DMS114 treated with DMSO at 0.1 percent for 48 hours (cell line): ENCODE measurements at regions not wholly inside any gene's neighbourhood (a gene's known extent, or its start where the extent isn't known, plus 50 kb on each side); places are given as distances from the start of the nearest gene placed in this dataset.

Experiments used
- DNase-seq: peaks from one replicate; lab custom pipeline; 2025; ENCODE audit not compliant: unreplicated experiment; lab: John Stamatoyannopoulos, UW

DNA sequence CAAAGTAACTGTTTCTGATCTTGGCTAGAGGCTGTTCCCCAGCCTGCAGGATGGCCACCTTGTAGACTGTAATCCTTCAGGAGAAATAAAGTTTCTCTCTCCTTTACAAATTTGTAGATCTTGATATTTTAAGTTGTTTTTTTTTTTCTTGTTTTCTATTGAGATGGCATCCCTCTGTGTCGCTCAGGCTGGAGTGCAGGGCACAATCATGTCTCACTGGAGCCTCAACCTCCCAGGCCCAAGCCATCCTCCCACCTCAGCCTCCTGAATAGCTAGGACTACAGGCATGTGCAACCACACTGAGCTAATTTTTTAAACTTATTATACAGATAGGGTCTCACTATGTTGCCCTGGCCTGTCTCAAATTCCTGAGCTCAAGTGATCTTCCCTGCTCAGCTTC lies 389.8 kb upstream of the LRRC4C start:
- DNase-seq: no peak

DNA sequence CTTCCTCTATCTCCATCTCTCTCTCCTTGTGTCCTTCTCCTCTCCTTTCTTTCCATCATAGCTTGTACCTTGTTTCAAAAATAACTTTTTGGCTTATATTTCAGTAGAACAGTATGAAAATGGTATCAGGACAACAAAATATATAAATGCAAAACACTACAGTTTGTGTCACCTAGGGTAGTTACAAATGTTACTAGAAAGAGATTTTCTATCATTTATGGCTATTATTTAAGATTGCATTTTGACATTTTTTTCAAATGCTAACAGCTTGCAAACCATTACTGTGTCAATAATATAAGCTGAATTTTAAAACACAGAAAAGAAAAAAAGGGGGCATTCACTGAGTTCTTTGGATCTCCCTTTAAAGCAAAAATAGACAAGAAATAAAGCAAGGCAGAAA lies 392.3 kb upstream of the LRRC4C start:
- no peak for DNase-seq

DNA sequence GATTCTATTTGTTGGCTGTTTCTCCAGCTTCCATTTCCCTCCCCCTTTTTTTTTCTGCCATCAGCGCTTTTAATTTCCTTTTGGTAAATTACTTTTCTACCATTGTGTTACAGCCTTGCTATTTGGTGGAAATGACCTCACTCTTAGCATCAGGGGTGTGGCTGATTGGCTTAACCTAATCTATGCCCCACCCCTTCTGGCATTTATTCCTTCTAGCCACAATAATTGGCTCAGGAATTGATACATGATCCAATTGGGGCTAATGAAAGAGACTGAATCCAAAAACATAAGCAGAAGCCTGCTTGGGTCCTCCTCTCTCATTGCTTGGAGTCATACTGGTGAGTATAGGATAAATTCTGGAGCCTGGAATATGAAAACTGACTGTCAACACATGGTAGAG lies 402.4 kb upstream of the LRRC4C start:
- DNase-seq: no peak

DNA sequence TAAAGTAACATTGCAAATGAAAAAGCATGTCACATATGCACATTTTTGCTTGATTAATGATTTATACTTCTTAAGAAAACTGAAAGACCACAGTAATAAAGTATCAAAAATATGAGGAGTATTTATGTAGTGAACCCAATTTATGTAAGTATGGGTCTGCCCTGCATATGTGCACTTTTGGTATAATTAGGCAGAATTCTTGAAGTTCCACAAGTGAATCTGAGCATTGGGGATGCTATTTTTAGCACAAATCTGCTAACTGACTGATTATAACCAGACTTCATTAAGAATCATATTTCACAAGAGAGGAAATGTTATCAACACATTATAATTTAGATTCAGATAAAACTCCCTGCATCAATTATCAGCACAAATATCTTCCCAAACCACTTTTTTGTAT lies 407.1 kb upstream of the LRRC4C start:
- no peak for DNase-seq

DNA sequence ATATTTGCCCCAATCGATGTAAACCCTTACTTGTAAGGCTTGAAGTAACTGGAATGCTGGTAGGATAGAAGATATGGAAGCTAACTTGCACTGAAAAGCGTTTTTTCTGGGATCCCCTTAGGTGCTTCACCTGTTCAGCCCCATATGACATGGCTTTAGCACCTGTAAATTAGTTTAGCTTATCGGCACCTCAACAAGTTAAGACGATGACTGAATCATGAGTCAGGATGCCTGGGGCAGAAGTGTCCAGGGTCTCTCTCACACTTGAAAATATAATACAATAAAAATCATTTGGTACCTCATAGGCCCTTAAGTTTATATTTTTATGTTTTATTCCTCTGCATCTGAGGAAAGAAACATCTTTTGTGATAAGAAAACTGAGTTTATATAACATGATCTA lies 409.2 kb upstream of the LRRC4C start:
- DNase-seq: no peak

DNA sequence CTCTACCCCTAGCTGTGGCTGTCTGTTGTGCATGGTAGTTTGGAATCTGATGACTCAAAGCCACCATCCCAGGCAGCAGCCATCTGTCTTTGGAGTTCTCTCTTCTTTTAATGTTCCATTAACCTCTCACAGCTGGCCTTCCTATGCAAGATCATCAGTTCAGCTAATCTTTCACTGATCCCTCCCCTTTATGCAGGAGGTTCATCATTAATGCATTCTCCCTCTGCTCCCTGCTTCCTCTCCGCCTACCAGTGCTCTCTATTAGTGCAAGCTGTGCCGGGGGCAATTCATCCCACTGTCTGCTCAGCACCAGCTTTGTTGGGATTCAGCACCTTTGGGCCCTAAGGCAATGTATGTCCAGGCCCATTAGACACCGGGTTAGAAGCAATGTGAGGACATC lies 413.0 kb upstream of the LRRC4C start:
- DNase-seq: no peak

DNA sequence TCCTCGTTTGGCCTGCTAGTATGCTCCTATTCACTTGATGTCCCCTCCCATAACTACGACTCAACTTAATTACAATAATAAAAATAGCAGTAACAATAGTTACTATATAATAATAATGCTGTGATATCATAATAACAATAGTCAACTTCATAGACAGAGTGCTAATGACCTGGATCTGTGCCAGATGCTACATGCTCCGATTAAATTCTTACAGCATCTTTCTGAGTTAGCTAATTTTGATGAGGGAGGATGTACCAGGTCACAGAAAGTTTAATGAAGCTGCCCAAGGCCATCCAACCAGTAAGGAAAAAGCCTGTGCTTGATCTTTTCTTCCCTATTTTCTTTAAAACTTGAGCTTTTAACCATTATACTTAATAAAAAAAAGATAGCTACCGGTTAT lies 413.4 kb upstream of the LRRC4C start:
- no peak for DNase-seq

DNA sequence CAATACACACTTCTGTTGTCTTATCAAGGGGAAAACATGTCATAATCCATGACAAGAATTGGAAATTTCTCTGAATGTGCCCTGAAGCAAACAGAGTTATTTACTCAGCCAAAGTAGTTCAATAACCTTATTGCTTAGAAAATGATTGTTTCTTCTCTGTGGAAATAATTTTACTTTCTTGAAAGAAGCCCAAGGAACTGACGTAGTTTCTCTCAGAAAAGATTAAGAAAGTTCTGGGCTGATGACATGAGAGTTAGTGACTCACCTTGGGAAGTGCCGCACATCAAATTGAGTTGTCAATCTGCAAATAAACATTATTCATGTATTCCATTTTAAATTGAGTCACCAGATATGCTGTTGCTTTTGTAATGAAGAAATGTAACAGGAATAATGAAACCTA lies 418.6 kb upstream of the LRRC4C start:
- no peak for DNase-seq

DNA sequence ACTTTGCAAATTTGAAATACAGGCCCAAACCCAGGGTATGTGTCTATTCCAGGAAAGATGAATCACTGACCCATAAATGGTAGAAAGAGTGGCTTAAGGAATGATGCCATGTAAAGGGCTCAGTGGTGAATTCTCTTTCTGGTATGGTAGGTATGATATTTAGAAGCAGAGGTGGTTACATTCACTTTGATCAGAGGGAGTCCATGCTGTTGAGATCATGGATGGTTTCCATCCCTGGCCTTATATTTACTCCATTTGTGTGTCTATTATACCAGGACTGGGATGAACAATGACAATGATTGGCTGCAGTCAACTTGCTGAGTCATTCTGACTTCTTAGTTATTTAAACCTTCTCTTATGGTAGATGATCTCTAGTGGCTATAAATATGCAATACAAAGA lies 419.8 kb upstream of the LRRC4C start:
- no peak for DNase-seq

DNA sequence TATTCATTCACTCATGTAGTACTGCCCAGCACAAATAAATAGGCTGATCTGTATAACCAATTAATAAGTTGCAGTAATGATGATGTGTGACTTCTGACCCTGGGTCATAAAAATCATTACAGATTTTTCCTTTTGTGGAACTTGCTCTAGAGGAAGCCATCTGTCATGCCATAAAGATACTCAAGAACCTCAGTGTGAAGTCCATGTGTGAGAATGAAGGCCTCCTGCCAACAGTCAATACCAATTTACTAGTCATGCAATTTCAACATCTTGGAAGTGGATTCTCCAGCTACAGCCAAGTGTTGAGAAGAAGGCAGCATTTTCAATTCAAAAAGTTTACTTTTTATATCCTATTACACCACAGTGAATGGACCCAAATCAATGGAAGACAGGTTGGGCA lies 435.6 kb upstream of the LRRC4C start:
- no peak for DNase-seq

DNA sequence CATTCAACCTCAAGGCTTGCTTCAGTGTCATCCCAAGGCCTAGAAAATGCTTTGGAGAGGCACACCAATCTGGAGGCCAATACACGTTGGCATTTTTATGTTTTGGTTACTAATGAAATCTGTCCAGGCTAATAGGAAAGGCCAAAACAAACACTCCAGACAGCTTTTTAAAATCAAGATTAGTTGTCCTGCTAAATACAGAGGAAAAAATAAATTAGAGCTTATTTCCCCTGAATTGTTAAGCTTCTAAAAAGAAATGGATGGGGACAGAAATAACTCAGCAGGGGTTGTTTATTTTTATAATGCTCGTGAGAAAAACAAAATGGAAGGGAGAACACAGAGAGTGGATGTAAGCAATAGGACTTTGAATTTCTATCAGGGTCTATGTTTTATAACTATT lies 438.5 kb upstream of the LRRC4C start:
- DNase-seq: no peak

DNA sequence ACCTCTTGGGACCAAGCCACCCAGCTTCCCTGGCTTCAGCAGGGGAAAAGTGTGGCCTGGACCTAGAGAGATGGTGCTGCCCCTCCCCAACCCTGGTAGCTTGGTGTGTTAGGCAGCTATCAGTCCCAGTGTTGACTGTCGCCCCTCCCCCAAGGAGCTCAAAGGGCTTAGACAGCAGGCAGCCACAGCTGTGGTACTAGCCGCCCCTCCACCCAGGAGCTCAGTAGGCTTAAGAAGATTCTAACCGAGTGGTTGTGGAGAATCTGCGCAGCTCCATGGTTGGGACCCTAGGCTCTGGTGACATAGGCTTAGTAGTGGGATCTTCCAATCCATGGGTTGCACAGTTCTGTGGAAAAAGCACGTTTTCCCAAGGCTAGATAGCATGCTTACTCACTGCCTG lies 458.4 kb upstream of the LRRC4C start:
- DNase-seq: no peak

DNA sequence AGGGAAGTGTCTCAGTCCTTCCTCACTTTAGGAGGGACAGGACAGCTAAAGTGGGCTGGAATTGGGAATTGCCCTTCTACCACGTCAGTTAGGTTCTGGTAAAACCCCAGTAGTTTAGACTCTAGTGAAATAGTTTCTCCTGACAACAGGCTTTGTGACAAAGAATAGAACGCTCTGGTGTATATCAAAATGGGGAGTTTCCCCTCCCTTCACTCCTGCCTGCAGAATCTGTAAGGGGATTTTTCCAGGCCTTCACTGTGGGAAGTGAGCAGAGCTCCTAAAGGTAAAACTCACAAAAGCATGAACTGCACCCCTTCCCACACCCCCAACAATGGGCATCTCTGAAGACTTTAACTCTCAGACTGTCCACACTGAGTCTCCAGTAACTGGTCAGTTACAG lies 460.9 kb upstream of the LRRC4C start:
- no peak for DNase-seq

DNA sequence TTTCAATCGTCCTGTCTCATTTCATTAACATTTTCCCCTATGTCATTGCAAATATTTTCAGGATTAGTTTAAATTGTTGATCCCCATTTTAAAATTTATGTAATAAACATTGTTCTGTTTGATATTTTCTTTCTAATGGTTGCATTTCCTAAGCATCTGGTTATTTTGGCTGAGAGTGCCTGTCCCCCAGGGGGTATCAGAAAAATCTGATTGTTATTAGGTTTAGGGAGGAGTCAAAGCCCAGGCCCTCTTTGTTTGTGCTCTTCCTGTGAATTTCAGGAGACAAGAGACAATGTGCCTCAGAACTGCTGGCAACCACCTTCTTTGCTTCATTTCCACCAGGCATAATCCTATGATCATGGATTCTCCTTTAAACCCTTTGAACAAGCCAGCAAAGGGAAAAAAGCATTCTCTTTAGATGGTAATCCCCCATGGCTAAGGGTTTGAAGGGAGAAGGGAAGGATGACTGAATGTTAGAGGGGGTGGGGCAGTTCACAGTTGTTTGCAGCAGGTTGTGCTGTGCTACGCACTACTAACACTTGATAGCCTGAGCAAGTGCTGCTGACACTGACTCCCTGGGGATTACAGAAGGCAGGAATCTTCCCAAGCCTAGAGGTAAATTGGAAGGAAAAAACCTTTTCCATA lies 462.4 kb upstream of the LRRC4C start:
- no peak for DNase-seq

DNA sequence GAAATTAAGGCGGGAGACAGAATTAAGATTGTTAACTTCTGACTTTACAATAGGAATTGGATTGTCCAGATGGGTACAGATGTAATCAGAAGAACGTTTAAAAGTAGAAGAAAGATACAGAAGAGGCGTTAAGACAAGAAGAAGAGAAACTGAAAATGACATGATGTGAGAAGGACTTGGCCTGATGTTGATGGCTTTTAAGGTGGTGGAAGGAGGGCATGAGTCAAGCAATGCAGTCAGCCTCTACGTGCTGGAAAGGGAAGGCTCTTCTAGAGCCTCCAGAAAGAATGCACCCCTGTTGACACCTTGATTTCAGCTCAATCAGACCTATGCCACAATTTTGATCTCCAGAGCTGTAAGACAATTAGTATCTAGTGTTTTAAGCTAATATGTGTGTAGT lies 466.9 kb upstream of the LRRC4C start:
- DNase-seq: no peak

DNA sequence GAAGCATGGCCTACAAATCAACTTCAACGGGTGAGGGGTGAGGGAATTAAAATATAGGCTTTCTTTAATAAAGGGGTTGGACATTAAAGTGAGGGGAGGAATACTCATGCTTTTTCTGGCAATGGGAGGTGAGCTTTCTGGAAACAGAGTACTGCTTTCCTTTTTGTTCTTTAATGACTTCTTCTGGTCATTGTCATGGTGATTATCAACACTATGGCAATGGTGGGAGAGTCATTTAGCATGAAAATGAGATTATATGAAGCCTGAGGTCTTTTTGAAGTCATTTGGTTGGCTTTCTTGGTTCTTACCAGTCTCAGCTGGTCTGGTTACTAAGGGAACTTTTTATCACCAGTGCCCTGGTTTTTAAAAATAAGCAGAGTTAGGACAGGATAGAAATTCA lies 475.8 kb upstream of the LRRC4C start:
- no peak for DNase-seq

DNA sequence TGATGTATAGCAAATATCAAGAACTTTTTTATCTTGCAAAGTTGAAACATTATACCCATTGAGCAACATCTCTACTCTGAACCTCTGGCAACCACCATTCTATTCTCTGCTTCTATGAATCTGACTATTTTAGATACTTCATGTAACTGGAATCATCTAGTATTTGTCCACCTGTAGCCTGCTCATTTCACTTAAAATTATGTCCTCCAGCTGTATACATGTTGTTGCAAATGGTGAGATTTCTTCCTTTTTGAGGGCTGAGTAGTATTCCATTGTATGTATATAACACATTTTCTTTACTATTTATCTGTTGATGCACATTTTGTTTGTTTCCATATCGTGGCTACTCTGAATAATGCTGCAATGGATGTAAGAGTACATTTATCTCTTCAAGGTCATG lies 476.3 kb upstream of the LRRC4C start:
- no peak for DNase-seq

DNA sequence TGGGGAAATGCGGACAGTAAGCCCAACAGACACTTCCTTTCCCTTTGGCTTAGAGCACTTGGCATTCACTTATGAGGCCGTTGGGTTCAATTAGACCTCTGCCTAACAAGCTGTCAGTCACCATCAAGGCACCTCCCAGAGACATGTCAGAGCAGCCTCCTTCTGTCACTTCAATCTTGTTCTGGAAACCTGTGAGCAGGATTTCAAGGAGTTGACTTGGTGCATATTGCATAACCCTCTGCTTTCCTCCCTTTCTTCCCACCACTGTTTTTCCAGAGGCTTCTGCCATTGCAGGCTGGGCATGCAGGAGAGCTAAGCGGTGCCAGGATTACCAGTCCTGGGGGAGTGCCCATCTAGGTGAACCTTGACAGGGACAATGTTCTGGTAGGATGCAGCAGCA lies 484.2 kb upstream of the LRRC4C start:
- DNase-seq: no peak

DNA sequence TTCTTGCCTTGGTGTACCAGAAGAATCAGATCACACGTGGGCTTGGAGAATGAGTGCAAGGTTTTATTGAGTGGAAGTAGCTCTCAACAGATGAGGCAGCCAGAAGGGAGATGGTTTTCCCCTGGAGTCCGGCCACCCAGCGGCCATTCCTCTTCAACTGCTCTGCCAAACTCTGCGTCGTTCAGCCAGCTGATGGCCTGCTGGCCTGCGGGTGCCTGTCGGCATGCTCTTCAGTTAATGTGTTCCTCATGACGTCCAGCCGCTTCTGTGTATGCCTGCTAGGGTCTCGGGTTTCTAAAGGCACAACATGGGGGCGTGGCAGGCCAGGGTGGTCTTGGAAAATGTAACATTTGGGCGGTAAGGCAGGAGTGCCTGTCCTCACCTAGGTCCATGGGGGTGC lies 487.9 kb upstream of the LRRC4C start:
- no peak for DNase-seq

DNA sequence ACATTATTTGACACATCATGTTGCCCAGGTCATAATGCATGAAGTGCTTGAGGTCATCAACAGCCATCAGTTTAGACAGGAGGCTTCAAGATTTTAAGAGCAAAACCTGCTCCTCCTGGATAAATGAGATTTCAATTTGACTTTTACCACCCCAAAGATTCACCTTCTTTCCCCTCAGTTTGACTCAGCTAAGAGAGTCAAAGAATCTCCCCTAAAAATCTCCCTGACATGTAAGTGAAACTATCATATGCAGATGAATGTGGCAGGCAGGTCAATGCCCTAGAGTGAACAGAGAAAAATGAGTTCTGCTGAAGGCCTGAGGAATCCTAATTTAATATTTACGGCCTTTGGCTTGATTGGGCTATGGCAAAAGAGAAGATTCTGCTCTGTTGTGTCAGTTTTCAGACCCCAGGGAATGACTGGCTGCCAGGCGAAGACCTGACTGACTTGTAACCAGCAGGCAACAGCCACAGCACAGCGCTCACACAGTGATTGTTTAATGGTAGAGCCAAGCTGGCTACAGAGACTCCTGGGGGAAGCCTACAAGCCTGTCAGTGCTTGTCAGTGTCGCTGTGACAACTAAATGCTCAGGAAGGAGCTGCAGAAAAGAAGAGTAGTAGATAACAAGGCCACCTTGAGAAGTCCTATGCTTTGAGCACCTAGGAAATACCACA lies 491.2 kb upstream of the LRRC4C start:
- no peak for DNase-seq

DNA sequence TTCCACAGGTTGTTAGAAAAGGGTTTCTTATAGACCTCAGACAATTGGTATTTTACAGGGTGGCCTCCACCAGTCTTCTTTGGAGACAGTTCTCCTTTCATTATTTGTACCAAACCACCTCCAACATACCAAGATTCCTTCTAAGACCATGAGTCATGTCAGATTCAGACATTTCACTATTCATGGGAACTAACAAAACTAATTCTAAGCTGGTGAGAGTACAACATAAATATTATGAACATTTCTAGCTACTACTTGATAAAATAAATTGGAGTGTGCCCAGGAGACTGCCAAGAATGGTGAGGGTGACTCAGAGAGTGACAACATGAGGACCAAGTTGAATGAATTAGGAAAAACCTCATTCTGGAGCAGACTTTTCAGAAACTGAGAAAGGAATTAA lies 494.6 kb upstream of the LRRC4C start:
- DNase-seq: no peak

DNA sequence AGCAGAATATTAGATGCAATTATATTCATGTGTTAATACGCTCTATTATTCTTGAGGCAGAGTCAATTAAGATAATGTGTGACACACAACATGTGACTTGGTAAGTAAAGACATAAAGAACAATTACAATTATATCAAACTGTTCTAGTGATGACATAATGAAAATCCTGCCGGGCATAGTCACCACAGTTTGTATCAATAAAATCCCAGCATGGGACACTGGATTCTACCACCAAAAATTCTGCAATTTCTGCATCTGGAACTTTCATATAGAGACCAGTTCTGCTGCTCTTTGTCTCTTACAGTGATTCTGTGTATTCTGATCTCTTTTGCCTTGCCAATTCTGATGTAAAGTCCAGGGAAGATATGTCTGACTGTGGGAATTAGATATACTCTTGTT lies 495.6 kb upstream of the LRRC4C start:
- DNase-seq: no peak
